ENCODE measurements at regions not wholly inside any gene's neighbourhood (a gene's known extent, or its start where the extent isn't known, plus 50 kb on each side); places are given as distances from the start of the nearest gene placed in this dataset.

- TF ChIP-seq, protein P1, sequence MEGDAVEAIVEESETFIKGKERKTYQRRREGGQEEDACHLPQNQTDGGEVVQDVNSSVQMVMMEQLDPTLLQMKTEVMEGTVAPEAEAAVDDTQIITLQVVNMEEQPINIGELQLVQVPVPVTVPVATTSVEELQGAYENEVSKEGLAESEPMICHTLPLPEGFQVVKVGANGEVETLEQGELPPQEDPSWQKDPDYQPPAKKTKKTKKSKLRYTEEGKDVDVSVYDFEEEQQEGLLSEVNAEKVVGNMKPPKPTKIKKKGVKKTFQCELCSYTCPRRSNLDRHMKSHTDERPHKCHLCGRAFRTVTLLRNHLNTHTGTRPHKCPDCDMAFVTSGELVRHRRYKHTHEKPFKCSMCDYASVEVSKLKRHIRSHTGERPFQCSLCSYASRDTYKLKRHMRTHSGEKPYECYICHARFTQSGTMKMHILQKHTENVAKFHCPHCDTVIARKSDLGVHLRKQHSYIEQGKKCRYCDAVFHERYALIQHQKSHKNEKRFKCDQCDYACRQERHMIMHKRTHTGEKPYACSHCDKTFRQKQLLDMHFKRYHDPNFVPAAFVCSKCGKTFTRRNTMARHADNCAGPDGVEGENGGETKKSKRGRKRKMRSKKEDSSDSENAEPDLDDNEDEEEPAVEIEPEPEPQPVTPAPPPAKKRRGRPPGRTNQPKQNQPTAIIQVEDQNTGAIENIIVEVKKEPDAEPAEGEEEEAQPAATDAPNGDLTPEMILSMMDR (conservative IDR thresholded peaks at IDR 0.05): no peak
- H3K27ac ChIP-seq: no peak overlapping the region
Observed at GRCh38 chr1:55632058-55632457, 416.9 kb upstream of the USP24 start.

DNA sequence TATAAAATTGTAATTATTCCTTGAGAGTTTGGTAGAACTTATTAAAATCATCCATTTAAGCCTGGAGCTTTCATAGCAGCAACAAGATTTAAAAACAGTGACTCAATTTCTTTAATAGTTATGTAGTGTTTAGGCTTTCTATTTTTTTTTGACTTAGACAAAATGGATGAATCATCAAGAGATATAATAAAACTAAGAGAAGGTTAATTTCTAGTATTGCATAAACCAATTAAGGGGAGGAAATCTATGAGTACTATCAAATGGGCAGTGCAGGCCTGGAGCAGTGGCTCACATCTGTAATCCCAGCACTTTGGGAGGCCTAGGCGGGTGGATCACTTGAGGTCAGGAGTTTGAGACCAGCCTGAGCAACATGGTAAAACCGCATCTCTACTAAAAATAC is 416.3 kb upstream of the USP24 start:
- TF ChIP-seq, protein P1 (conservative IDR thresholded peaks at IDR 0.05): no peak
- no peak overlapping the region for H3K27ac ChIP-seq

- no peak overlapping the region for H3K27ac ChIP-seq
- TF ChIP-seq, protein P1 (conservative IDR thresholded peaks at IDR 0.05): no peak
Observed at GRCh38 chr1:55626326-55626725, 411.2 kb upstream of the USP24 start.

GRCh38 chr1:55624766-55625165 is 409.6 kb upstream of the USP24 start:
- no peak overlapping the region for H3K27ac ChIP-seq
- TF ChIP-seq, protein P1 (conservative IDR thresholded peaks at IDR 0.05): no peak

DNA sequence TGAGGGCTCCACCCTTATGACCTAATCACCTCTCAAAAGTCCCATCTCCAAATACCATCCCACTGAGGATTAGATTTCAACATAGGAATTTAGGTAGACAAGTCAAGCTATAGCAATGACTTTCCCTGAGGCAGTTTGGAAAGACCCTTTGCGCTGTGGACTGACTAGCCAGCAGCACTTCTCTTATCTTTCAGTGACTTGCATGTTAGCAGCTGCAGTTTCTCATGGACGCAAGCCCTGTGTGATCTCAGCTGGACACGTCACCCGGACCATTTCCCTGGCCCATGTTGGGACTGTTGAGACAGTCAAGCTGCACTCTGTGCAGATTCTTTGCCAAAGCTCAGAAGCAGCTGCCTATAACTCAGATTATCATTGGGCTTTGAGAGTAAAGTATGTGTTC is 408.1 kb upstream of the USP24 start:
- TF ChIP-seq, protein P1 (conservative IDR thresholded peaks at IDR 0.05): no peak
- H3K27ac ChIP-seq: no peak overlapping the region

DNA sequence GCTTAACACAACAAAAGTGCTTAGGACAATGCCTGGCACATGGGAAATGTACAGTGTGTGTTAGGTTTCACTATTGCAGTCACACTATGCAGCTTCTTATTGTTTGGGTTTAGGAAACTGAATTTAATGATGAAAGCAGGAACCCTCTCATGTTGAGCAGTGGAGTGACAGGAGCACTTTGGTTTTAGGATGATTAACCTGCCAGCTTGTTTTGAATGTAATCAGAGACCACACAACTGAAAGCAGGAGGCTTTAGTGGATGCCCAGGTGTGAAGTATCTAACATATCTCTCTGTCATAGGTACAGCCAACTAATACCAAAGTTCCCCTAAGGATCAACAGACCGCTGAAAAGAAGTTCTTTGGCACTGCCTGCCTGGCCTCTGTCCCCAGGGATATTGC is 406.9 kb upstream of the USP24 start:
- no peak overlapping the region for H3K27ac ChIP-seq
- TF ChIP-seq, protein P1 (conservative IDR thresholded peaks at IDR 0.05): no peak

DNA sequence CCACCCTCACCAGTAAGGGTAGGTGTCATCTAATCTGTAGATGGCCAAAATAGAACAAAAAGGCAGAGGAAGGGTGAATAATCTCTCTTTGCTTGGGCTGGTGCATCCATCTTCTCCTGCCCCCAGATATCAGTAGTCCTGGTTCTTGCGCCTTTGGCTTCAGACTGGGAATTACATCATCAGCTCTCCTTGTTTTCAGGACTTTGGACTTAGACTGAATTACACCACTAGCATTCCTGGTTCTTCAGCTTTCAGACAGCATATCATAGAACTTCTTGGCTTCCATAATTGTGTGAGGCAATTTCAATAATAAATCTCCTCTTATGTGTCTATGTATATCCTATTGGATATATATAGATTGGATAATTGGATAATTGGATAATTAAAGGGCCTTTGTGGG is 403.0 kb upstream of the USP24 start:
- TF ChIP-seq, protein P1 (conservative IDR thresholded peaks at IDR 0.05): no peak

More for the DNA sequence above, 403.0 kb upstream of the USP24 start:
- no peak overlapping the region for H3K27ac ChIP-seq

Measured in VCaP (cell line).